Inflammatory macrophage treated with lipopolysaccharide for 4 hours (primary cell): ENCODE measurements at regions not wholly inside any gene's neighbourhood (a gene's known extent, or its start where the extent isn't known, plus 50 kb on each side); places are given as distances from the start of the nearest gene placed in this dataset.
"Not testable (repeated sequence)": the region's sequence is repeated elsewhere in the genome, so short reads cannot be mapped to it uniquely, and the experiment has no call there.

Experiments
- DNase-seq: peaks from one replicate; pipeline ENCODE4 v3.0.0-alpha.2; 2020

- no peak for DNase-seq
Observed at GRCh38 chr4:123649645-123650391, 253.2 kb downstream of the SPRY1 start.

- no peak for DNase-seq
Observed at GRCh38 chr4:123651066-123651465, 254.5 kb downstream of the SPRY1 start.

DNA sequence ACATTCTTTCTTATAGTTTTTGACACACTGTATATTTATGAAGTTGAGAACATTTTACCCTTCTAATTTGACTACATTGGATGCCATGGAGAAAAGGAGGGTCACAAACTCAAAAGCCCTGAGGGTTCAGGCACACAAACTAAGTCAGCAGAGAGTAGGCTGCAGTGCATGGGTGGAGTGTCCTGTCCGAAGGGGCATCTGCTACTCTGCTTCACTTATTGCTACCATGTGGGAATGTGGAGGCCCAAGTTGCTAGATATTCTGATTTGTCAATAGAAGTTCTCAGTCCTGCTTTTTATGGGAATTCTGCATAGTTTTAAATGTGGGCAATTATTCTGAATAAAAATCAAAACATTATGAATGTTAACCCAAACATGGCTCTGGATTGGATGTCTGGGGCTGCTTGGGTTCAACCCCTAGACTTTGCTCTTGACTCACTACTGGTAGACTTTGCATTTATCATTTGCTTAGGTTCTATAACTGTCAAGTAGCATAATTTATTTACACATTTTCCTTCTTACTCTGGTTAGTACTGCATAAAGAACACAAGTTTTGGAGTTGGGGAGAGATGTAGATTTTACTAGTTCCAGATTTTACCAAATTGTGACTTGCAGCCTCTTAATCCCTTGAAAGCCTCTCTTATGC lies 255.1 kb downstream of the SPRY1 start:
- no peak for DNase-seq

DNA sequence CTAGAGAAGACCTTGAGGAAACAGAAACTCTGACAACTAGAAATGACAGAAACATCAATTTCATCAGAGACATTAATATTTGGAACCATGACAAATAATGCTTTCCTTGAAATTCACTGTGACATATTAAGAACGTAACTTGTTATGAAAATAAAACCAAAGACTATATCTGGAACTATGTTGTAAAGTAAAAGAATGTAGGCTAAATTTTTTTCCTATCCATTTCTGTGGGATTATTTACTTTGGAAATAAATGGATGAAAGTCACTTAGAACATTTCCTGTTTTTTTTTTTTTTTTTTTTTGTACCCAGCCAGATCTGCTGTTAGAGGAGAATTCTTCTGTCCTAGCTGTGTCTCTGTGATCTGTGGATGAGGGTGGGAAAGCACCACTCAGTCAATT lies 255.9 kb downstream of the SPRY1 start:
- no peak for DNase-seq

DNA sequence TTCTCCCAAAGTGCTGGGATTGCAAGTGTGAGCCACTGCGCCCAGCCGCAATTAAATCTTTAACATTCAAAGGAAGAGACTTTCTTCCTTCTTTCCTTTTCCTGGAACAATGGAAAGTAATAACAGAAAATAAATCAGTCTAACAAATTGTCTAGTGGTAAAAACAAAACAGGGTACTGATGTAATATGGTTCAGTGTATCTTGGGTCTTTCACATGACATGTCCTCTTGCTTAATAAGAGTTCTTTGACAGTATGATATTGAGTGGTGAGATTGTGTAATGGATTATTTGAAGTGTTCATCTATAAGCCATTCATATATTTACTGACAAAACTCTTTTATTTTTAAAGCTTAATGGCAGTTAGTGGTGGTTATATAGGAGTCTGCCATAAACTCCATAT lies 256.6 kb downstream of the SPRY1 start:
- peak; percentile 71 for DNase-seq

DNA sequence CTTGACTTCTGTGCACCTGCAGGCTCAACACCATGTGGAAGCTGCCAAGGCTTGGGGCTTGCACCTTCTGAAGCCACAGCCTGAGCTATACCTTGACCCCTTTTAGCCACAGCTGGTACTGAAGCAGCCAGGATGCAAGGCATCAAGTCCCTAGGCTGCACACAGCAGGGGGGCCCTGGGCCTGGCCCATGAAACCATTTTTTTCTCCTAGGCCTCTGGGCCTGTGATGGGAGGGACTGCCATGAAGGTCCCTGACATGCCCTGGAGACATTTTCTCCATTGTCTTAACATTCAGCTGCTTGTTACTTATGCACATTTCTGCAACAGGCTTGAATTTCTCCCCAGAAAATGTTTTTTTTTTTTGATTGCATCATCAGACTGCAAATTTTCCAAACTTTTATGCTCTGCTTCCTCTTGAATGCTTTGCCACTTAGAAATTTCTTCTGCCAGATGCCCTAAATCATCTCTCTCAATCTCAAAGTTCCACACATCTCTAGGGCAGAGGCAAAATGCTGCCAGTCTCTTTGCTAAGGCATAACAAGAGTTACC lies 260.2 kb downstream of the SPRY1 start:
- not testable (repeated sequence) for DNase-seq

DNA sequence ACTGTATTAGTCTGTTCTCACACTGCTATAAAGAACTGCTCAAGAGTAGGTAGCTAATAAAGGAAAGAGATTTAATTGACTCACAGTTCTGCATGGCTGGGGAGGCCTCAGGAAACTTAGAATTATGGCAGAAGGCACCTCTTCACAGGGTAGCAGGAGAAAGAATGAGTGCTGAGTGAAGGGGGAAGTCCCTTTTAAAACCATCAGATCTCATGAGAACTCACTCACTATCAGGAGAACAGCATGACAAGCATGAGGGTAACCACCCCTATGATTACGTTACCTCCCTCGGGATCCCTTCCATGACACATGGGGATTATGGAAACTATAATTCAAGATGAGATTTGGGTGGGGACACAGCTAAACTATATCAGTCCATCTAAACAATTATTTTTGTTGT lies 261.0 kb downstream of the SPRY1 start:
- peak; percentile 50 for DNase-seq

DNA sequence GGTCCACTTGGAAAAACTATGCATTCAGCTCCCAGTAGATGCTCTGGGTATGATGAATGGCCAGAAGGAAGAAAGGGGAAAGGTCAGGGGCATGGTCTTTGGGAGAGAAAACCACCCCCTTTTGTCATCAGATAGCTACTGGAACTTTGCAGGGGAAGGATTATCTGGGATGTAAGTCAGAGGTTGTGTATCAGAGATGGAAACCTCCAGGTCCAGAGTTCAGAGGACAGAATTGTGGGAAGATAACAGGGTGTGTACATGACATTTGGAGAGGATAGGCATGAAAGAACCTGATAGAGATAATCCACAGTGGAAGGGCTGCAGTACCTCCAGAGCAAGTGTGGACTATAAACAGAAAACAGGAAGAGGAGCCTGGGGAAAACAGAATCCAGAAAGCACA lies 262.7 kb downstream of the SPRY1 start:
- DNase-seq: no peak

- DNase-seq: peak; percentile 26
Observed at GRCh38 chr4:123659730-123660129, 263.1 kb downstream of the SPRY1 start.

- DNase-seq: peak; percentile 13
Observed at GRCh38 chr4:123661080-123661737, 264.6 kb downstream of the SPRY1 start.

GRCh38 chr4:123662827-123663226 lies 266.2 kb downstream of the SPRY1 start:
- no peak for DNase-seq

DNA sequence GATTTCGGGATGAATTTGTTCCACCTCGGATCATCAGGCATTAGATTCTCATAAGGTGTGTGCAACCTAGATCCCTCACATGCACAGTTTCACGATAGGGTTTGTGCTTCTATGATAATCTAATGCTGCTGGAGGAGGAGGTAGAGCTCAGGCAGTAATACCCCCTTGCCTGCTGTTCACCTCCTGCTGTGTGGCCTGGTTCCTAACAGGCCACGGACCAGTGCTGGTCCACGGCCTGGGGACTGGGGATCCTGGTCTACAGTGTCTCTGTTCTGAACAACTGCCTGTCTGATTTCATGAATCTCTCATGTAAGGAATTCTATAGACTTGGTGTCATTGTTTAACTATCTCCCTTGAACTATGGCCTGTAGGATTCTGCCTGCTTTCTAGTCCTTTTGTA lies 269.9 kb downstream of the SPRY1 start:
- DNase-seq: no peak

- no peak for DNase-seq
Observed at GRCh38 chr4:123667496-123667895, 270.9 kb downstream of the SPRY1 start.

DNA sequence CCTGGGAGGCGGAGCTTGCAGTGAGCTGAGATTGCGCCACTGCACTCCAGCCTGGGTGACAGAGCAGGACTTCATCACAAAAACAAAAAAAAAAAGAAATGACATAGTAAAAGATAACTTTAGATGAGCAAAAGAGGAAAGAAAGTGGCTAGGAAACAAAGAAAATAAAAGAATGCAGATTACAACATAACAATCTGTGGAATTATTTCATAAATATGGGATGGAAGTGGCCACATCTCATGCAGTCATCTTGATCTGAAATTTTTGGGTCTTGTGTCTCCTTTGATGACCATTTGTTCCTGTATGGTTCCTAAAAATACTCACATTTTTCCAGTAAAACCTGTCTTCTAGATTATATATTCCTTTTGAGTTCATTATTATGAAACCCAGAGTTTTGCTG lies 271.4 kb downstream of the SPRY1 start:
- DNase-seq: no peak

GRCh38 chr4:123671636-123672404 lies 275.2 kb downstream of the SPRY1 start:
- peak; percentile 57 for DNase-seq

DNA sequence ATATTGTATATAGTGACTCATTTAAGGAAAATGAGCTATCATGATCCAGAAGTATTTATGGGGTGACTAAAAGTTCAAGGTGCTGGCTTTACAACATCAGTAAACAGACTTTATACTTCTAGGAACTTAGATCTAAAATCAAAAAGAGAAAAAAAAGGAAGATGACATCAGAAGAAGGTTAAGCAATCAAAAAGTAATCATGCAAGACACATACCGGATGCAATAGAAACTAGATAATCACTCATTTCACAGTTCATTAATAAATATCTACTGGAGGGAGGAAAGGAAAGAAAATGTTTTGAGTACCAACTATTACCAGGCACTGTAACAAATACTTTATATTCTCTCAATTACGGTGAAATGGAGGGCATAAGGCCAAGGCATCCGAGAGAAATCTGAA lies 276.4 kb downstream of the SPRY1 start:
- DNase-seq: peak; percentile 72

DNA sequence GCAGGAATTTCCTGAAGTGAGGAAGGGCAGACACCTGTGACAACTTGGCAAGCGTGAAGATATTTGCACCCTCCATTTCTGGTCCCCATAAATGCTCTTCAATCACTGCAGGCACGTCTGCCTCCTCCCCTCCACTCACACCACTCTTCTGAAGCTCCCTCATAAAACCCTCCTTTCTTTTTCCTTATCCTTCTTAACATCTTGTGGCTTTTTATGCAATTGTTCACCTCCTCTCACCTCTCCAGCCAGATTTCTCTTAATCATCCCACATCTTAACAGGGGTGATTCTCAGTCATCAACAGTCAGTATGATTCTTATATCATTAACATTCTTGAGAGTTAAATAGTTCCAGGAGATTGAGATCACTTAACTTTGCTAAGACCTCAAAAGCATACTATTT lies 277.4 kb downstream of the SPRY1 start:
- no peak for DNase-seq

GRCh38 chr4:123674762-123675465 lies 278.3 kb downstream of the SPRY1 start:
- no peak for DNase-seq

GRCh38 chr4:123675567-123675966 lies 279.0 kb downstream of the SPRY1 start:
- DNase-seq: no peak

- DNase-seq: no peak
Observed at GRCh38 chr4:123676071-123676889, 279.7 kb downstream of the SPRY1 start.

DNA sequence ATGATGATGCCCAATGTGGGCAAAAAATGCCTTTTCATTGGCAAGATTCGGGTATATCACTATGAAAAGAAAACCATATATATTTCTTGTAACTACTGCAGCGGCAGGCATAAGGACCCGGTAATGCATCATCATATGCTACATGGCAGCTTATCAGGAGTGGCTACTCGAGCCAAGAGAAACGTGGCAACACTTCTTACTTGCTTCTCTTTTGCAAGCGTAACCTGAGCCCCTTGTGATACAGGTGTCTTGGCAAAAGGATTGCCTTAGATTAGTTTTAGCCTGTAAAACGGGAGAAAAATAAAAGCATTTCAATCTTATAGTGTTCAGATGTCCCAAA lies 280.3 kb downstream of the SPRY1 start:
- DNase-seq: no peak

DNA sequence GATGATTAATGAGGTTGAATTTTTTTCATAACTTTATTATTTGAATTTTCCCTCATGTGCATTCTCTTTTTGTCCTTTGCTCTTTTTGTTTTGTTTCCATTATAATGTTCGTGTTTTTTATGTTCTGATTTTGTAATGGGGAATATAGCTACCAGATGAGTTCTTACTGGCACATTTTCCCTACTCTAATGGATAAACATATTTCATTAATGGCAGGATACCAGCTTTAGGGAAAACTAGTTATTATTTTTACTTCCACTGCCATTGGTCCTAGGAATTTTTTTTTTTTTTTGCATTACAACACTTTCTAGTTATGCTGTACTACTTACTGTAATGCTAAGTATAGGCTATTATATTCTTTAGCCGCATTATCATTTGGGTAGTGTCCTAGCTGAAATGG lies 286.3 kb downstream of the SPRY1 start:
- no peak for DNase-seq
